GM18498 (cell line): ENCODE measurements at regions not wholly inside any gene's neighbourhood (a gene's known extent, or its start where the extent isn't known, plus 50 kb on each side); places are given as distances from the start of the nearest gene placed in this dataset.
"Not testable (repeated sequence)": the region's sequence is repeated elsewhere in the genome, so short reads cannot be mapped to it uniquely, and the experiment has no call there.

Experiments used
- ATAC-seq: cut with Tn5 transposase; IDR thresholded peaks from one replicate; pipeline ENCODE4 v1.9.1; 2021; ENCODE audit warnings: mild to moderate bottlenecking, moderate library complexity; ENCODE audit not compliant: unreplicated experiment

- ATAC-seq = not testable (repeated sequence)
These were observed 169.7 kb upstream of the FOXD4L5 start for GRCh38 chr9:65454666-65455065.

GRCh38 chr9:65454034-65454433, 169.0 kb upstream of the FOXD4L5 start:
- ATAC-seq = not testable (repeated sequence)

GRCh38 chr9:65449886-65450610, 165.0 kb upstream of the FOXD4L5 start:
- not testable (repeated sequence) for ATAC-seq

GRCh38 chr9:65449423-65449822, 164.4 kb upstream of the FOXD4L5 start:
- ATAC-seq = no peak

GRCh38 chr9:65447146-65447545, 162.1 kb upstream of the FOXD4L5 start:
- ATAC-seq = not testable (repeated sequence)

GRCh38 chr9:65445991-65446390, 161.0 kb upstream of the FOXD4L5 start:
- ATAC-seq = not testable (repeated sequence)

GRCh38 chr9:65444943-65445342, 159.9 kb upstream of the FOXD4L5 start:
- no peak for ATAC-seq

GRCh38 chr9:65442116-65442515, 157.1 kb upstream of the FOXD4L5 start:
- not testable (repeated sequence) for ATAC-seq

- ATAC-seq = not testable (repeated sequence)
These were observed 156.4 kb upstream of the FOXD4L5 start for GRCh38 chr9:65441324-65441920.

GRCh38 chr9:65437724-65438123, 152.7 kb upstream of the FOXD4L5 start:
- ATAC-seq = no peak

GRCh38 chr9:65435464-65435863, 150.5 kb upstream of the FOXD4L5 start:
- ATAC-seq = no peak

- ATAC-seq = no peak
These were observed 147.8 kb upstream of the FOXD4L5 start for GRCh38 chr9:65432722-65433323.

- ATAC-seq = no peak
These were observed 147.0 kb upstream of the FOXD4L5 start for GRCh38 chr9:65432051-65432450.

- no peak for ATAC-seq
These were observed 145.2 kb upstream of the FOXD4L5 start for GRCh38 chr9:65430221-65430620.

- not testable (repeated sequence) for ATAC-seq
These were observed 142.4 kb upstream of the FOXD4L5 start for GRCh38 chr9:65427361-65427760.

GRCh38 chr9:65426813-65427212, 141.8 kb upstream of the FOXD4L5 start:
- not testable (repeated sequence) for ATAC-seq

GRCh38 chr9:65426231-65426630, 141.2 kb upstream of the FOXD4L5 start:
- no peak for ATAC-seq

- ATAC-seq = not testable (repeated sequence)
These were observed 140.2 kb upstream of the FOXD4L5 start for GRCh38 chr9:65425183-65425582.

- ATAC-seq = not testable (repeated sequence)
These were observed 139.5 kb upstream of the FOXD4L5 start for GRCh38 chr9:65424437-65424984.

- ATAC-seq = not testable (repeated sequence)
These were observed 138.9 kb upstream of the FOXD4L5 start for GRCh38 chr9:65423691-65424436.
